Activated CD8-positive, alpha-beta T cell treated with anti-CD3 and anti-CD28 coated beads for 36 hours (primary cell): ENCODE measurements at regions not wholly inside any gene's neighbourhood (a gene's known extent, or its start where the extent isn't known, plus 50 kb on each side); places are given as distances from the start of the nearest gene placed in this dataset.

Experiments used
- ATAC-seq: fragments of 200-7000 bp; cut with Tn5 transposase; one replicate; pipeline ENCODE4 v1.10.0; 2021; ENCODE audit warnings: mild to moderate bottlenecking, moderate library complexity
- CTCF ChIA-PET: fragments of 350-600 bp; sonication (Branson Sonifier 250); formaldehyde crosslinking; loops from one replicate; lab custom pipeline; 2021; ENCODE audit warnings: antibody characterized with exemption; lab: Charles Lee
- POLR2A ChIA-PET: fragments of 350-600 bp; sonication (Branson Sonifier 250); formaldehyde crosslinking; loops from one replicate; lab custom pipeline; 2021; ENCODE audit warnings: antibody characterized with exemption; lab: Charles Lee
- DNase-seq: peaks from one replicate; pipeline ENCODE4 v3.0.0-alpha.2; 2020
- H3K27ac Mint-ChIP-seq: one replicate; pipeline ENCODE4 v1.8.0; 2021; ENCODE audit warnings: mild to moderate bottlenecking, mixed read lengths
- H3K27me3 Mint-ChIP-seq: one replicate; pipeline ENCODE4 v1.8.0; 2021; ENCODE audit warnings: mixed read lengths
- H3K36me3 Mint-ChIP-seq: one replicate; pipeline ENCODE4 v1.8.0; 2021; ENCODE audit warnings: low read depth, mixed read lengths
- H3K4me1 Mint-ChIP-seq: one replicate; pipeline ENCODE4 v1.8.0; 2021; ENCODE audit warnings: low read depth, mixed read lengths
- H3K4me3 Mint-ChIP-seq: one replicate; pipeline ENCODE4 v1.8.0; 2021; ENCODE audit warnings: mild to moderate bottlenecking, moderate library complexity, mixed read lengths
- H3K9me3 Mint-ChIP-seq: one replicate; pipeline ENCODE4 v1.8.0; 2021; ENCODE audit warnings: mixed read lengths
- intact Hi-C: fragments of 100-400 bp; cut with micrococcal nuclease; formaldehyde crosslinking; loops from one replicate; pipeline ENCODE4 v1.10.0; 2022
- TF ChIP-seq, protein P1 (sequence below): fragments of 200-600 bp; IDR thresholded peaks from one replicate; pipeline ENCODE4 v1.8.0; 2022; ENCODE audit warnings: antibody characterized with exemption, mild to moderate bottlenecking

DNA sequence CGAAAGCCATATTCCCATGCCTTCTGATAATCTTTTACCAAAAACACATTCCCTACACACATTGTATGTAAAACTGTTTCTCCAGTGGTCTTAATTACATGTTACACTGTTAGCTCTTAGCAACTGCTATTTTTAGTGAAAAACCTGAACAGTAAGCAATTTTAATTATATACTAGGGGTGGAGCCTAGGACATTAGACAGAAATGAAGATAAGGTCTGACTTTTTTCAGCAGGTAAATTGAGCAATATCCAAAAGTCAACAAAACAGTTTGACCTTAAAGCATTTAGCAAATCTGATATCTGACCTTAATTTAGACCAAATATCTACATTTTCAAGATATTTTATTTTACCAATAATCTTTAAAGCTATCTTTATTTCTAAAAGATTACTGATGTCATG lies 60.2 kb downstream of the PDE6H start:
- TF ChIP-seq, protein P1, sequence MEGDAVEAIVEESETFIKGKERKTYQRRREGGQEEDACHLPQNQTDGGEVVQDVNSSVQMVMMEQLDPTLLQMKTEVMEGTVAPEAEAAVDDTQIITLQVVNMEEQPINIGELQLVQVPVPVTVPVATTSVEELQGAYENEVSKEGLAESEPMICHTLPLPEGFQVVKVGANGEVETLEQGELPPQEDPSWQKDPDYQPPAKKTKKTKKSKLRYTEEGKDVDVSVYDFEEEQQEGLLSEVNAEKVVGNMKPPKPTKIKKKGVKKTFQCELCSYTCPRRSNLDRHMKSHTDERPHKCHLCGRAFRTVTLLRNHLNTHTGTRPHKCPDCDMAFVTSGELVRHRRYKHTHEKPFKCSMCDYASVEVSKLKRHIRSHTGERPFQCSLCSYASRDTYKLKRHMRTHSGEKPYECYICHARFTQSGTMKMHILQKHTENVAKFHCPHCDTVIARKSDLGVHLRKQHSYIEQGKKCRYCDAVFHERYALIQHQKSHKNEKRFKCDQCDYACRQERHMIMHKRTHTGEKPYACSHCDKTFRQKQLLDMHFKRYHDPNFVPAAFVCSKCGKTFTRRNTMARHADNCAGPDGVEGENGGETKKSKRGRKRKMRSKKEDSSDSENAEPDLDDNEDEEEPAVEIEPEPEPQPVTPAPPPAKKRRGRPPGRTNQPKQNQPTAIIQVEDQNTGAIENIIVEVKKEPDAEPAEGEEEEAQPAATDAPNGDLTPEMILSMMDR = no peak
- Mint-ChIP-seq H3K4me3 (no peak overlapping the region), H3K27me3 (peaks cover 5% of the 10 kb centered on the region), H3K27ac (no peak overlapping the region), H3K36me3 (no peaks in the 10 kb centered on the region), H3K9me3 (peaks cover 3% of the 10 kb centered on the region), H3K4me1 (no peaks in the 10 kb centered on the region)
- DNase-seq (no peak), ATAC-seq (no peak)
- intact Hi-C loops = no loop called here
- ChIA-PET CTCF (interaction anchor here (1.3 kb wide), 1 partner anchor 188 kb away, joined by 3 read pairs; the partner anchor contains the start of gene RERG), POLR2A (no interaction called here)

- intact Hi-C loops = no loop called here
- POLR2A ChIA-PET = no interaction called here
- ATAC-seq = no peak
- Mint-ChIP-seq H3K4me1 (no peaks in the 10 kb centered on the region), H3K4me3 (no peak overlapping the region), H3K27me3 (peaks cover 3% of the 10 kb centered on the region), H3K9me3 (peaks cover 1% of the 10 kb centered on the region), H3K36me3 (no peaks in the 10 kb centered on the region), H3K27ac (no peak overlapping the region)
- CTCF ChIA-PET = no interaction called here
- no peak for DNase-seq
- TF ChIP-seq, protein P1 = no peak
Measured at GRCh38 chr12:15033641-15034040, 60.8 kb downstream of the PDE6H start.

DNA sequence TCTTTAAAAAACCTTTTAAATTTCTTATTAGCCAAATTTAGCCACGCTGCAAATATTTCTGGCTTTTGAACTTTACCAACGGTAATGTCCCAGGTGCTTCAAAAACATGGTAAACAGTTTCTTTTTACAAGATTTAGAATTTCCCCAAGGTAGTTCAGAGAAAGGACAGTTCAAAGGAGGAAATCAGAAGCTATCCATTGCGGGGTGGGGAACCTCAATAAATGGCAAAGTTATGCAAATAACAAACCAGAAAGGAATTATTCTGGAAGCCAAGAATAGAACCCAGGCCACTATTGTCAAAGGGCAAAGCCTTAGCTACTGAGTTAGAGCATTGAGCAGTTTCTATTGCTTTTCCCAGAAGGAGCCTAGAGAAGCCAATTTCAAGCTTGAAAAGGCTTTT lies 62.3 kb downstream of the PDE6H start:
- peaks cover 1% of the 10 kb centered on the region for H3K9me3 Mint-ChIP-seq
- TF ChIP-seq, protein P1 = no peak
- intact Hi-C loops = no loop called here
- peaks cover 3% of the 10 kb centered on the region for H3K27me3 Mint-ChIP-seq
- H3K4me1 Mint-ChIP-seq = peaks cover 2% of the 10 kb centered on the region
- ATAC-seq (no peak), DNase-seq (no peak)
- H3K27ac Mint-ChIP-seq = no peak overlapping the region
- no peaks in the 10 kb centered on the region for H3K36me3 Mint-ChIP-seq
- H3K4me3 Mint-ChIP-seq = no peak overlapping the region
- ChIA-PET POLR2A (no interaction called here), CTCF (no interaction called here)

DNA sequence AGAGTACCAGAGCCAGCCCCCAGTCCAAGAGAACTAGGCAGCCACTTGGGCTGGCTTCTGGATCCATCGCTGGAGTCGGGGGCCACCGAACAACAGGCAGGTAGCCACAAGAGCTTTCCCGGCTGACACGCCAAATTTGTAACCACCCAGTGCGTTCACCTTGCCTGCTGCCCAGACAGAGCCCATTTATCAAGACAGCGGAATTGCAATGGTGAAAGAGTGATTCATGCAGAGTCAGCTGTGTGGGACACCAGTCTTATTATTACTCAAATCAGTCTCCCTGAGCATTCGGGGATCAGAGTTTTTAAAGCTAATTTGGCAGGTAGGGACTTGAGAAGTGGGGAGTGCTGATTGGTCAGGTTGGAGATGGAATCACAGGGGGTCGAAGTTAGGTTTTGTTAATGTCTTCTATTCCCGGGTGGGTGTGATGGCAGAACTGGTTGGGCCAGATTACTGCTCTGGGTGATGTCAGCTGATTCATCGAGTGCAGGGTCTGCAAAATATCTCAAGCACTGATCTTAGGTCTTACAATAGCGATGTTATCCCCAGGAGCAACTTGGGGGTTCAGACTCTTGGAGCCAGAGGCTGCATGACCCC lies 64.3 kb downstream of the PDE6H start:
- TF ChIP-seq, protein P1 = no peak
- H3K9me3 Mint-ChIP-seq = no peaks in the 10 kb centered on the region
- intact Hi-C loops = no loop called here
- no peaks in the 10 kb centered on the region for H3K36me3 Mint-ChIP-seq
- ChIA-PET POLR2A (no interaction called here), CTCF (interaction anchor here (0.9 kb wide), 1 partner anchor 484 kb away, joined by 3 read pairs; no protein-coding TSS in a partner anchor)
- H3K4me3 Mint-ChIP-seq = no peak overlapping the region
- peaks cover 2% of the 10 kb centered on the region for H3K4me1 Mint-ChIP-seq
- DNase-seq = no peak
- H3K27ac Mint-ChIP-seq = no peak overlapping the region
- ATAC-seq = no peak
- peaks cover 2% of the 10 kb centered on the region for H3K27me3 Mint-ChIP-seq

DNA sequence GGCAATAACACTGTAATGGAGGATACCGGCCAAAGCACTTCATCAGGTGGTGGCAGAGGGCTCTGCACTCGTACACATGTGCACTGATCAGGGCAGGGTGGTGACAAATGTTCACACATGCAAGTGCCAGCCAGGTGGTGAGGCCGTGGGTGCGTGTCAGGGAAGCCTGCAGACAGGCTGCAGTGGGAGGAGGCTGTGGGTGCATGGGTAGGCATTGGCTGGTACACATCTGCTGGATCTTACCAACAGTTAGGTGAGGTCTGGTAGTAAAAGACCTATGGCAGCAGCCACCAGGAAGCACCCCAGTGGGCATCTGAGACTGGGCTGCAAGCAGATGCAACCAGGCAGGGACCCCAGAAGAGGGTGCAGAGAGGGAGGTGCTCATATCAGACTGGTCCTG lies 65.3 kb downstream of the PDE6H start:
- ATAC-seq (no peak), DNase-seq (no peak)
- Mint-ChIP-seq H3K36me3 (no peaks in the 10 kb centered on the region), H3K27ac (no peak overlapping the region), H3K4me1 (peaks cover 2% of the 10 kb centered on the region), H3K27me3 (peaks cover 2% of the 10 kb centered on the region), H3K9me3 (no peaks in the 10 kb centered on the region), H3K4me3 (no peak overlapping the region)
- TF ChIP-seq, protein P1 = no peak
- intact Hi-C loops = no loop called here
- POLR2A ChIA-PET = no interaction called here
- CTCF ChIA-PET = interaction anchor here (1.1 kb wide), 1 partner anchor 183 kb away, joined by 4 read pairs; the partner anchor contains the start of gene RERG
